Psoas muscle (tissue), 7 donors: ENCODE measurements at regions not wholly inside any gene's neighbourhood (a gene's known extent, or its start where the extent isn't known, plus 50 kb on each side); places are given as distances from the start of the nearest gene placed in this dataset.

Source experiments
- ATAC-seq, 4 donors: fragments of 200-7000 bp; cut with Tn5 transposase; one replicate each; pipeline ENCODE4 v1.9.1; 2020; ENCODE audit warnings: moderate library complexity in 3 of 4, mild to moderate bottlenecking in 2 of 4
- DNase-seq, 2 donors: peaks; one replicate each; pipeline ENCODE4 v3.0.0-alpha.2; 2020
- H3K27ac ChIP-seq: fragments of 200-600 bp; one replicate; pipeline ENCODE4 v1.8.0; 2022
- H3K27me3 ChIP-seq, 3 donors: fragments of 200-600 bp in 1 of 3; one replicate each; pipeline versions ENCODE4 v1.6.1 to v1.8.0; 2013 to 2022; ENCODE audit warnings: low read length in 2 of 3, mild to moderate bottlenecking in 2 of 3, moderate library complexity in 1 of 3; ENCODE audit not compliant: insufficient read depth in 3 of 3
- H3K36me3 ChIP-seq, 2 donors: fragments of 200-600 bp in 1 of 2; one replicate each; pipeline versions ENCODE4 v1.6.1 to v1.8.0; 2013 to 2022; ENCODE audit warnings: low read depth in 1 of 2, mild to moderate bottlenecking in 1 of 2, moderate library complexity in 1 of 2; ENCODE audit not compliant: insufficient read depth in 1 of 2
- H3K4me1 ChIP-seq: fragments of 200-600 bp; one replicate; pipeline ENCODE4 v1.8.0; 2022
- H3K4me3 ChIP-seq: fragments of 200-600 bp; one replicate; pipeline ENCODE4 v1.8.0; 2022; ENCODE audit warnings: mild to moderate bottlenecking
- H3K9me3 ChIP-seq: fragments of 200-600 bp; one replicate; pipeline ENCODE4 v1.8.0; 2022
- CTCF ChIP-seq: fragments of 200-600 bp; IDR thresholded peaks from one replicate; pipeline ENCODE4 v1.8.0; 2022; ENCODE audit warnings: antibody characterized with exemption
- WGBS, 3 donors: extraction: QIAGEN DNeasy Blood & Tissue Kit; methylation state at CpG; one replicate each; pipeline versions ENCODE4 v1.1.6 to v1.1.7; 2013; 5-methylcytosine and 5-hydroxymethylcytosine counted together
- intact Hi-C, 2 donors: fragments of 100-400 bp; cut with DNase I; formaldehyde crosslinking; loops; one replicate each; pipeline versions ENCODE4 v1.11.0 to v1.14.2; 2022
- donor health status: healthy with polysubstance abuse.
- donor health status: DM: no; HTN: no; CAD: no; lungs with moderate emphysema.
- donor health status: Bipolar disorder and iron deficiency.
- donor health status: healthy.
- donor health status: DM: yes; HTN: yes; CAD: no.
- donor health status: DM: no; HTN: no; CAD: no.
- donor health status: DM: yes; HTN: yes; CAD: no.

- DNase-seq: no peak
- no peak overlapping the region for H3K27ac ChIP-seq
- H3K4me3 ChIP-seq: no peak overlapping the region
- no peaks in the 10 kb centered on the region for H3K4me1 ChIP-seq
- intact Hi-C loops: no loop called here
- no peak for TF ChIP-seq CTCF
- no peaks in the 10 kb centered on the region for H3K9me3 ChIP-seq
- H3K27me3 ChIP-seq: no peaks in the 10 kb centered on the region
- ATAC-seq: no peak
- no peaks in the 10 kb centered on the region for H3K36me3 ChIP-seq
Observed at GRCh38 chr6:121876721-121877120, 441.3 kb downstream of the GJA1 start.

- Histone ChIP-seq H3K36me3 (no peaks in the 10 kb centered on the region), H3K9me3 (no peaks in the 10 kb centered on the region), H3K4me1 (no peaks in the 10 kb centered on the region), H3K27me3 (no peaks in the 10 kb centered on the region), H3K27ac (no peak overlapping the region), H3K4me3 (no peak overlapping the region)
- ATAC-seq: no peak
- TF ChIP-seq CTCF: no peak
- intact Hi-C loops: no loop called here
- DNase-seq: no peak
- 48 to 49% (median 49%) methylated on average over 1 of the region's 1 CpG for WGBS, 3 donors
Observed at GRCh38 chr6:121879149-121879548, 443.7 kb downstream of the GJA1 start.

GRCh38 chr6:121880831-121881230, 445.4 kb downstream of the GJA1 start:
- Histone ChIP-seq H3K9me3 (no peaks in the 10 kb centered on the region), H3K27me3 (no peaks in the 10 kb centered on the region), H3K4me3 (no peak overlapping the region), H3K27ac (no peak overlapping the region), H3K4me1 (no peaks in the 10 kb centered on the region), H3K36me3 (no peaks in the 10 kb centered on the region)
- DNase-seq (no peak), ATAC-seq (no peak)
- intact Hi-C loops: no loop called here
- TF ChIP-seq CTCF: no peak

GRCh38 chr6:121881974-121882667, 446.7 kb downstream of the GJA1 start:
- H3K4me3 ChIP-seq: no peak overlapping the region
- no peaks in the 10 kb centered on the region for H3K4me1 ChIP-seq
- WGBS, 3 donors: 73 to 79% (median 78%) methylated on average over 2 of the region's 2 CpGs
- no peaks in the 10 kb centered on the region for H3K36me3 ChIP-seq
- intact Hi-C loops: no loop called here
- H3K27ac ChIP-seq: no peak overlapping the region
- H3K27me3 ChIP-seq: no peaks in the 10 kb centered on the region
- no peaks in the 10 kb centered on the region for H3K9me3 ChIP-seq
- TF ChIP-seq CTCF: no peak
- ATAC-seq (no peak), DNase-seq (no peak)

GRCh38 chr6:121884091-121884490, 448.6 kb downstream of the GJA1 start:
- Histone ChIP-seq H3K36me3 (no peaks in the 10 kb centered on the region), H3K4me1 (no peaks in the 10 kb centered on the region), H3K27ac (no peak overlapping the region), H3K9me3 (no peaks in the 10 kb centered on the region), H3K4me3 (no peak overlapping the region), H3K27me3 (no peaks in the 10 kb centered on the region)
- WGBS, 3 donors: 34 to 38% (median 36%) methylated on average over 4 of the region's 4 CpGs
- ATAC-seq (no peak), DNase-seq (no peak)
- intact Hi-C loops: no loop called here
- TF ChIP-seq CTCF: no peak
